ENCODE measurements at regions not wholly inside any gene's neighbourhood (a gene's known extent, or its start where the extent isn't known, plus 50 kb on each side); places are given as distances from the start of the nearest gene placed in this dataset.

DNA sequence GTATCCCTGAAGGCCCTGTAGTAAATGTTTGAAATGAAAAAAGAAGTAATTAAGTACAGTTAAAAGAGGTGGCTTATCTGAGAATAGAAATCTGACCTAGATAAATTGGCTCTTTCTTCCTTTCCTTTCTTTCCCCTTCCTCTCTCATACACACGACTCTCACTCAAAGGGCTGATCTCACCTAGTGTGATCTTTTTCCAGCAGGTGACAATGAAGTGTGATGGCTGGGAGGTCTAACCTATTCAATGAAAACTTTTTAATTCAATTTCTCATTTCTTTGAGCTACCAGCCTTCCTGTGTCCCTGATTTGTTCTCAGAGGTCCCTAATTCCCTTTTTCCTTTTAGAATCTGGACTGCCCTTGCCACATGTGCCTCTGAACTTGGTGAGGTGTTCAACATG is 118.0 kb upstream of the RIMS1 start:
- TF ChIP-seq, protein P1, sequence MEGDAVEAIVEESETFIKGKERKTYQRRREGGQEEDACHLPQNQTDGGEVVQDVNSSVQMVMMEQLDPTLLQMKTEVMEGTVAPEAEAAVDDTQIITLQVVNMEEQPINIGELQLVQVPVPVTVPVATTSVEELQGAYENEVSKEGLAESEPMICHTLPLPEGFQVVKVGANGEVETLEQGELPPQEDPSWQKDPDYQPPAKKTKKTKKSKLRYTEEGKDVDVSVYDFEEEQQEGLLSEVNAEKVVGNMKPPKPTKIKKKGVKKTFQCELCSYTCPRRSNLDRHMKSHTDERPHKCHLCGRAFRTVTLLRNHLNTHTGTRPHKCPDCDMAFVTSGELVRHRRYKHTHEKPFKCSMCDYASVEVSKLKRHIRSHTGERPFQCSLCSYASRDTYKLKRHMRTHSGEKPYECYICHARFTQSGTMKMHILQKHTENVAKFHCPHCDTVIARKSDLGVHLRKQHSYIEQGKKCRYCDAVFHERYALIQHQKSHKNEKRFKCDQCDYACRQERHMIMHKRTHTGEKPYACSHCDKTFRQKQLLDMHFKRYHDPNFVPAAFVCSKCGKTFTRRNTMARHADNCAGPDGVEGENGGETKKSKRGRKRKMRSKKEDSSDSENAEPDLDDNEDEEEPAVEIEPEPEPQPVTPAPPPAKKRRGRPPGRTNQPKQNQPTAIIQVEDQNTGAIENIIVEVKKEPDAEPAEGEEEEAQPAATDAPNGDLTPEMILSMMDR (IDR thresholded peaks at IDR 0.05) = no peak
- no peak for TF ChIP-seq POLR2A (IDR thresholded peaks at IDR 0.05)
